ENCODE measurements at regions not wholly inside any gene's neighbourhood (a gene's known extent, or its start where the extent isn't known, plus 50 kb on each side); places are given as distances from the start of the nearest gene placed in this dataset.

GRCh38 chr16:79265196-79265595 lies 335.3 kb downstream of the MAF start (continued):
- no peak for TF ChIP-seq ZNF281 (CRISPR knock-in tag; IDR thresholded peaks at IDR 0.05)
- TF ChIP-seq USF2 (CRISPR knock-in tag; IDR thresholded peaks at IDR 0.05), result no peak
- TF ChIP-seq ATF3 (CRISPR knock-in tag; conservative IDR thresholded peaks at IDR 0.05), result no peak

GRCh38 chr16:79264237-79265109 lies 336.1 kb downstream of the MAF start:
- CTCF ChIA-PET, result interaction anchor here (0.8 to 1.0 kb wide), 2 partner anchors 334 to 336 kb away, joined by 4 read pairs; partner anchors contain the start of gene MAF
- TF ChIP-seq FOXP4 (CRISPR knock-in tag; IDR thresholded peaks at IDR 0.05) (no peak), ZNF138 (CRISPR knock-in tag; conservative IDR thresholded peaks at IDR 0.05) (no peak), ERG (CRISPR knock-in tag; IDR thresholded peaks at IDR 0.05) (no peak), CREB1 (CRISPR knock-in tag; IDR thresholded peaks at IDR 0.05) (no peak), NR2C2 (CRISPR knock-in tag; IDR thresholded peaks at IDR 0.05) (no peak), ZNF281 (CRISPR knock-in tag; IDR thresholded peaks at IDR 0.05) (no peak), RELA (CRISPR knock-in tag; IDR thresholded peaks at IDR 0.05; ENCODE audit: borderline replicate concordance) (no peak), ZNF232 (CRISPR knock-in tag; IDR thresholded peaks at IDR 0.05) (no peak), ZBTB21 (CRISPR knock-in tag; IDR thresholded peaks at IDR 0.05; ENCODE audit: borderline replicate concordance) (no peak), RORB (CRISPR knock-in tag; IDR thresholded peaks at IDR 0.05) (no peak), ZNF416 (CRISPR knock-in tag; IDR thresholded peaks at IDR 0.05) (no peak), IRF1 (CRISPR knock-in tag; IDR thresholded peaks at IDR 0.05) (no peak), ZMAT4 (CRISPR knock-in tag; IDR thresholded peaks at IDR 0.05) (no peak), PRDM15 (CRISPR knock-in tag; IDR thresholded peaks at IDR 0.05) (no peak), HMGXB4 (CRISPR knock-in tag; IDR thresholded peaks at IDR 0.05) (no peak)

More at GRCh38 chr16:79264237-79265109, 336.1 kb downstream of the MAF start:
- Mint-ChIP-seq H3K27me3 (ENCODE audit: low read depth) (no peaks in the 10 kb centered on the region), H3K27ac (no peak overlapping the region), H3K9me3 (0 out of 2 replicates have a peak, but pooled peaks cover 5% of the 10 kb centered on the region), H3K4me1 (peaks cover 17% of the 10 kb centered on the region), H3K36me3 (no peaks in the 10 kb centered on the region), H3K4me3 (no peak overlapping the region)
- ATAC-seq (no peak), DNase-seq (ENCODE audit: low spot score) (no peak)
- POLR2A ChIA-PET, result no interaction called here
